Mesendoderm (in vitro differentiated cells): ENCODE measurements at regions not wholly inside any gene's neighbourhood (a gene's known extent, or its start where the extent isn't known, plus 50 kb on each side); places are given as distances from the start of the nearest gene placed in this dataset.
"Not testable (repeated sequence)": the region's sequence is repeated elsewhere in the genome, so short reads cannot be mapped to it uniquely, and the experiment has no call there.

Experiments
- DNase-seq: peaks from one replicate; pipeline ENCODE4 v3.0.0; 2013
- H2AK5ac ChIP-seq: 2 replicates; pipeline ENCODE4 v1.6.1; 2013; ENCODE audit warnings: low read length, inconsistent platforms
- H2BK120ac ChIP-seq: 2 replicates; pipeline ENCODE4 v1.6.1; 2013; ENCODE audit warnings: low read depth, mild to moderate bottlenecking, low read length, moderate library complexity, mixed read lengths
- H2BK15ac ChIP-seq: replicated peaks from 2 replicates; pipeline ENCODE4 v1.6.1; 2013; ENCODE audit warnings: low read depth, mild to moderate bottlenecking, moderate library complexity
- H2BK5ac ChIP-seq: 2 replicates; pipeline ENCODE4 v1.6.1; 2013; ENCODE audit warnings: low read length, inconsistent platforms
- H3K18ac ChIP-seq: 2 replicates; pipeline ENCODE4 v1.6.1; 2013; ENCODE audit warnings: mild to moderate bottlenecking, low read length, mixed read lengths
- H3K23ac ChIP-seq: one replicate; pipeline ENCODE4 v1.6.1; 2013; ENCODE audit warnings: low read length
- H3K27ac ChIP-seq: 2 replicates; pipeline ENCODE4 v1.5.1; 2013; ENCODE audit warnings: low read depth, mild to moderate bottlenecking, inconsistent platforms, low read length, moderate library complexity
- H3K27me3 ChIP-seq: 2 replicates; pipeline ENCODE4 v1.6.1; 2013; ENCODE audit warnings: low read length, control low read depth, mild to moderate bottlenecking, inconsistent platforms; ENCODE audit not compliant: insufficient read depth, poor library complexity
- H3K36me3 ChIP-seq: 2 replicates; pipeline ENCODE4 v1.6.1; 2013; ENCODE audit warnings: low read length, inconsistent platforms; ENCODE audit not compliant: control insufficient read depth, insufficient read depth
- H3K4ac ChIP-seq: one replicate; pipeline ENCODE4 v1.6.1; 2013; ENCODE audit warnings: low read depth, mild to moderate bottlenecking, low read length, moderate library complexity
- H3K4me1 ChIP-seq: 2 replicates; pipeline ENCODE4 v1.6.1; 2013; ENCODE audit warnings: low read depth, low read length, inconsistent platforms; ENCODE audit not compliant: control insufficient read depth
- H3K4me2 ChIP-seq: 2 replicates; pipeline ENCODE4 v1.6.1; 2013; ENCODE audit warnings: low read length
- H3K4me3 ChIP-seq: 2 replicates; pipeline ENCODE4 v1.5.1; 2013; ENCODE audit warnings: mild to moderate bottlenecking, low read length
- H3K56ac ChIP-seq: one replicate; pipeline ENCODE4 v1.6.1; 2013; ENCODE audit warnings: low read length
- H3K79me1 ChIP-seq: 2 replicates; pipeline ENCODE4 v1.6.1; 2013; ENCODE audit warnings: low read length, inconsistent platforms
- H3K79me2 ChIP-seq: 2 replicates; pipeline ENCODE4 v1.6.1; 2013; ENCODE audit warnings: mild to moderate bottlenecking, low read length; ENCODE audit not compliant: control insufficient read depth, insufficient read depth
- H3K9ac ChIP-seq: 2 replicates; pipeline ENCODE4 v1.6.1; 2013; ENCODE audit warnings: low read length, inconsistent platforms
- H4K5ac ChIP-seq: one replicate; pipeline ENCODE4 v1.6.1; 2013; ENCODE audit warnings: low read length
- H4K8ac ChIP-seq: one replicate; pipeline ENCODE4 v1.6.1; 2013; ENCODE audit warnings: low read depth, mild to moderate bottlenecking, control low read depth, low read length, moderate library complexity
- WGBS: extraction: QIAGEN DNeasy Blood & Tissue Kit; methylation state at CpG from one replicate; pipeline ENCODE4 v1.1.7; 2013; ENCODE audit warnings: low lambda C conversion rate, missing lambda C conversion rate; ENCODE audit not compliant: insufficient coverage; ENCODE audit errors: extremely low coverage; 5-methylcytosine and 5-hydroxymethylcytosine counted together

DNA sequence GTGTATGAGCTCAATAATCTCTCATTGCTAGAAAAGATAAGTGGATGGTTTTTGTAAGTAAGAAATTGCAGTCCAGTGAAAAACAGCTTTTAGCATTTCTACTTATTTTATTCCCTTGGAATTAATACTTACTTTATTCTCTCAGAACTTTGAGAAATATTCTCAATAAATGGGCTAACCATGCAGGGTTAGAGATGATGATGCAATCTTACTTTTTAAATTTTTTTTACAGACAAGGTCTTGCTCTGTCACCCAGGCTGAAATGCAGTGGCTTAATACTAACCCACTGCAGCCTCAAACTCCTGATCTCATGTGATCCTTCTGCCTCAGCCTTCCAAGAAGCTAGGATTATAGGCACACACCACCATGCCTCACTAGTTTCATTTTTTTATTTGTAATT is 440.8 kb upstream of the ZP4 start:
- Histone ChIP-seq H2BK120ac (no peak overlapping the region), H2BK15ac (no peak overlapping the region), H3K4me3 (no peak overlapping the region), H3K4me2 (no peak overlapping the region), H4K8ac (no peak overlapping the region), H3K4me1 (no peaks in the 10 kb centered on the region), H3K23ac (no peak overlapping the region), H2BK5ac (no peak overlapping the region), H3K56ac (no peak overlapping the region), H3K9ac (no peak overlapping the region), H3K4ac (no peak overlapping the region), H3K27ac (no peak overlapping the region), H3K27me3 (no peaks in the 10 kb centered on the region), H2AK5ac (no peak overlapping the region), H3K18ac (no peak overlapping the region), H3K79me2 (no peaks in the 10 kb centered on the region), H3K79me1 (no peaks in the 10 kb centered on the region), H4K5ac (no peak overlapping the region), H3K36me3 (no peaks in the 10 kb centered on the region)
- DNase-seq, result no peak

DNA sequence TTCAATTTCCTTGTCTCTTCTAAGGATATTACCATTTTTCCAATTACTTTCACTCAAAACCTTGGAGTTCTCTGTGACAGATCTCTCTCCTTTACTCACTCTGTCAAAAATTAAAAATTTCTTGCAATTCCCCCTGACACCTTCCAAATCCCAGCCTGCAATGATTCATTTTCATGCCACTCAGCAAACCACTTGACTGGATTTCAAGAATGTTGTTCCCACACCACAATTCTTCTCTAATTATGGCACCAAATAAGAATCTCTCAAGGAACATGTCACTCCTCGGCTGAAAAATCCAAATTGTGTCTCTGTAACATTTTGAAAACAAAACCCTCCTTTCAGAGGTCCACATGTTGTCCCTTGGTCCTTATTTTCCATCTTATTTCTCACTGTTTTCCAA is 438.9 kb upstream of the ZP4 start:
- Histone ChIP-seq H4K5ac (no peak overlapping the region), H2AK5ac (no peak overlapping the region), H2BK120ac (no peak overlapping the region), H3K4me2 (no peak overlapping the region), H3K27me3 (no peaks in the 10 kb centered on the region), H3K56ac (no peak overlapping the region), H3K27ac (no peak overlapping the region), H2BK5ac (no peak overlapping the region), H3K23ac (no peak overlapping the region), H2BK15ac (no peak overlapping the region), H3K4me1 (no peaks in the 10 kb centered on the region), H3K79me1 (no peaks in the 10 kb centered on the region), H3K4ac (no peak overlapping the region), H3K4me3 (no peak overlapping the region), H3K9ac (no peak overlapping the region), H3K79me2 (no peaks in the 10 kb centered on the region), H4K8ac (no peak overlapping the region), H3K36me3 (no peaks in the 10 kb centered on the region), H3K18ac (no peak overlapping the region)
- DNase-seq, result no peak
- WGBS, result no CpG with 5 or more reads among the region's 1 CpG

DNA sequence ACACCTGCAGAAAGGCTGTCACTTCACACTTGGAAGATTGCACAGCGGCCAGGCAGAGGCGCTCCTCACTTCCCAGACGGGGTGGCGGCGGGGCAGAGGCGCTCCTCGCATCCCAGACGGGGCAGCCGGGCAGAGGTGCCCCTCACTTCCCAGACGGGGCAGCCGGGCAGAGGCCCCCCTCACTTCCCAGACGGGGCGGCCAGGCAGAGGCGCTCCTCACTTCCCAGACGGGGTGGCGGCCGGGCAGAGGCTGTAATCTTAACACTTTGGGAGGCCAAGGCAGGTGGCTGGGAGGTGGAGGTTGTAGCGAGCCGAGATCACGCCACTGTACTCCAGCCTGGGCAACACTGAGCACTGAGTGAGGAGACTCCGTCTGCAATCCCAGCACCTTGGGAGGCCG is 436.3 kb upstream of the ZP4 start:
- not testable (repeated sequence) for DNase-seq, H3K56ac ChIP-seq, H4K5ac ChIP-seq, H4K8ac ChIP-seq, H2BK15ac ChIP-seq, H3K79me2 ChIP-seq, H3K27ac ChIP-seq, H2BK120ac ChIP-seq, H2BK5ac ChIP-seq, H3K27me3 ChIP-seq, H3K23ac ChIP-seq, H2AK5ac ChIP-seq, H3K4me1 ChIP-seq, H3K36me3 ChIP-seq, H3K79me1 ChIP-seq, H3K4me2 ChIP-seq, H3K4ac ChIP-seq, H3K18ac ChIP-seq, H3K4me3 ChIP-seq, H3K9ac ChIP-seq
- WGBS, result no CpG with 5 or more reads among the region's 22 CpGs

DNA sequence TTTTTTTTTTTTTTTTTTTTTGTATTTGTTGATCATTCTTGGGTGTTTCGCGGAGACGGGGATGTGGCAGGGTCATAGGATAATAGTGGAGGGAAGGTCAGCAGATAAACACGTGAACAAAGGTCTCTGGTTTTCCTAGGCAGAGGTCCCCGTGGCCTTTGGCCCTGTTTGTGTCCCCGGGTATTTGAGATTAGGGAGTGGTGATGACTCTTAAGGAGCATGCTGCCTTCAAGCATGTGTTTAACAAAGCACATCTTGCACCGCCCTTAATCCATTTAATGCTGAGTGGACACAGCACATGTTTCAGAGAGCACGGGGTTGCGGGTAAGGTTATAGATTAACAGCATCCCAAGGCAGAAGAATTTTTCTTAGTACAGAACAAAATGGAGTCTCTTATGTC is 435.8 kb upstream of the ZP4 start:
- H2AK5ac ChIP-seq, H3K79me2 ChIP-seq, H3K23ac ChIP-seq, H3K4me3 ChIP-seq, H3K4ac ChIP-seq, H3K27me3 ChIP-seq, H3K36me3 ChIP-seq, DNase-seq, H3K27ac ChIP-seq, H3K4me2 ChIP-seq, H2BK120ac ChIP-seq, H4K5ac ChIP-seq, H3K79me1 ChIP-seq, H3K56ac ChIP-seq, H2BK15ac ChIP-seq, H3K18ac ChIP-seq, H2BK5ac ChIP-seq, H3K4me1 ChIP-seq, H3K9ac ChIP-seq, H4K8ac ChIP-seq: not testable (repeated sequence)
- no CpG with 5 or more reads among the region's 9 CpGs for WGBS

DNA sequence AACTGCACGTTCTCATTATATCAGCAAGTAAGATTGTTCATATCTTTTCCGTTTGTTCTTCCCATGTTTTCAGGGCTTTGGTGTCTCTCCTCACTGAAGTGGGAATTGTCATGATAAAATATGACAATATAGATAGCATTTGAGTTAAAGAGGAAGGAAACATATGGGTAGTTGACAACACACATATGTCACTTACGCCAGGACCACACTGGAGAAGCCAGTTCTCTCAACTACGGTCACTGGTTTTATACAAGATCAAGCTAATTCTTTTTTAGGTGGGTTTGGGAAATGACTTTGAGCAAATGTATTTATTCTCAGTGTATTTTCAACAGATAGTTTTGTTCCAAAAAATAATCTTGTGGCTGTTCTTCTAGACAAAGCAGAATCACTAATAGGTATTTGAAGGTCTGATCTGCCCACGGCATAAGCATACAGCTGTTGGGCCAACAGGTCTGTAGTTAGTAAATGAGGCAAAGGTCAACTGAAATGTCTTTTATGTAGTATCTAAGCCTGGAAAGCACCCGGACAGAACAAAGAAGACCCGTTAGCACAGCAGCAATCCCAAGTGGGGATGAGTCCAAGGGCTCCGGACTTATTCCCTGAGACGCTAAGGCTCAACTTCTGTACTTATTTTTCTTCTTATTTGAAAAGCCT is 433.6 kb upstream of the ZP4 start:
- no peaks in the 10 kb centered on the region for H3K79me2 ChIP-seq
- no peak overlapping the region for H4K8ac ChIP-seq
- H2BK120ac ChIP-seq, result no peak overlapping the region
- H3K36me3 ChIP-seq, result no peaks in the 10 kb centered on the region
- no peaks in the 10 kb centered on the region for H3K4me1 ChIP-seq
- H2BK15ac ChIP-seq, result no peak overlapping the region
- no peak overlapping the region for H3K4me2 ChIP-seq
- H3K79me1 ChIP-seq, result no peaks in the 10 kb centered on the region
- H2AK5ac ChIP-seq, result no peak overlapping the region
- no peak for DNase-seq
- H3K9ac ChIP-seq, result no peak overlapping the region
- no peak overlapping the region for H4K5ac ChIP-seq
- no peak overlapping the region for H3K4ac ChIP-seq
- H3K27ac ChIP-seq, result no peak overlapping the region
- H3K23ac ChIP-seq, result no peak overlapping the region
- no peak overlapping the region for H3K4me3 ChIP-seq
- H3K18ac ChIP-seq, result no peak overlapping the region
- H3K27me3 ChIP-seq, result no peaks in the 10 kb centered on the region
- no peak overlapping the region for H2BK5ac ChIP-seq
- H3K56ac ChIP-seq, result no peak overlapping the region
- no CpG with 5 or more reads among the region's 9 CpGs for WGBS

DNA sequence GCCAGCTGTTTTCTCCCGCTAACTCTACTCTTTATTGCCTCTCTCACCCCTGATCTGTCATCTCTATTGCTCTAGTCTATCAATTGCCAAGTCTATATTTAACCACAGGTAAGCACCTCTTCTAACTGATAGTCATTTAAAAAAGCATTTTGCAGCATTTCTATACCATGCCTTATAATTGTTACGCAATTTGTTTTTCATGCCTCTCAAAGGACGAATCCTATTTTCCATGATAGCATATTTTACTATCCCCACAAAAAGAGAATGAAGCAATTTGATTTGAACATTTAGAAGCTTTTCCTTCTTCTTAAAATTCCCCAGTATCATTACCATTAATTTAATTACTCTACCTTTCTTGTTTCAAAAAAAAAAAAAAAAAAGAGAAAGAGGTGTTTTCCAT is 432.8 kb upstream of the ZP4 start:
- Histone ChIP-seq H3K36me3 (no peaks in the 10 kb centered on the region), H3K4me1 (no peaks in the 10 kb centered on the region), H2BK120ac (no peak overlapping the region), H2BK15ac (no peak overlapping the region), H3K56ac (no peak overlapping the region), H4K5ac (no peak overlapping the region), H3K4me3 (no peak overlapping the region), H2BK5ac (no peak overlapping the region), H2AK5ac (no peak overlapping the region), H3K18ac (no peak overlapping the region), H3K79me2 (no peaks in the 10 kb centered on the region), H3K79me1 (no peaks in the 10 kb centered on the region), H3K23ac (no peak overlapping the region), H3K4me2 (no peak overlapping the region), H3K4ac (no peak overlapping the region), H3K27me3 (no peaks in the 10 kb centered on the region), H4K8ac (no peak overlapping the region), H3K9ac (no peak overlapping the region), H3K27ac (no peak overlapping the region)
- DNase-seq, result no peak
- no CpG with 5 or more reads among the region's 3 CpGs for WGBS
